GM21723 (cell line): ENCODE measurements at regions not wholly inside any gene's neighbourhood (a gene's known extent, or its start where the extent isn't known, plus 50 kb on each side); places are given as distances from the start of the nearest gene placed in this dataset.

ENCODE experiments used
- ATAC-seq: cut with Tn5 transposase; IDR thresholded peaks from one replicate; pipeline ENCODE4 v1.9.1; 2021; ENCODE audit warnings: mild to moderate bottlenecking, moderate library complexity; ENCODE audit not compliant: unreplicated experiment

- ATAC-seq, result no peak
Observed at GRCh38 chr21:38938343-38938742, 132.6 kb downstream of the ETS2 start.

DNA sequence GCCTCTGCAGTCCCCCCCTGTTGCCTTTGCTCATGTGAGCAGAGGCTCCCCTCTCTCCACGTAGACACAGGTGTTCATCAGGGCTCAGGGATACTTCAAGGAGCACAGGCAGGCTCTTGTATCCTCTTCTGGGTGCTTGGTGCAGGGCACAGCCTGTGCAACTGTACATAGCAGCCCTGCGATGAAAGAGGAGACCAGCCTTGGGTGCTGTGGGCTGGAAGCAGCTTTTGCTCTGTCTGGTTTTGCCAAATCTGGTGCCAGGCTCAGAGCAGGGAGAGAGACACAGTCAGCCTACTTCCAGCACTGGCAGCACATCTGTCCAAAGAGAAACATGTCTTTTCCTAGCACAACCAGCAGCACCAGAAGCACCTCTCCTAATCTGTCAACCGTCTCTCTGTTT is 132.1 kb downstream of the ETS2 start:
- ATAC-seq, result no peak

- ATAC-seq, result no peak
Observed at GRCh38 chr21:38937286-38937790, 131.6 kb downstream of the ETS2 start.

GRCh38 chr21:38936240-38936639 is 130.5 kb downstream of the ETS2 start:
- ATAC-seq, result no peak

DNA sequence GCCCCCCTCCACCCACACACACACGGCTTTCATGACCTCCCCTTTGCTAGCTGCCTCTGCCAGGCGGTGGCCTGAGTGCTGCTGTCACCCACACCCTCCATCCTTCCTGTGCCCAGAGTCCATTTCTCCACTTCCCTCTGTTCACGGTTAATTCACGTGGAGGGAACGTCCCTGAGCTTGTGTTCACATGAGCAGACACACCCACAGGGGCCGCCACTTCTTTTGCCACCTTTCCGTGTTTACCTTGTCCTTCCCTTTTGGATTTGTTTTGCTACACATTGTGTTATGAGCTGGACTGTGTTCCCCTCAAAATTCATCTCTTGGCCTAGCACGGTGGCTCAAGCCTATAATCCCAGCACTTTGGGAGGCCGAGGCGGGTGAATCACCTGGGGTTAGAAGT is 128.0 kb downstream of the ETS2 start:
- ATAC-seq, result no peak

DNA sequence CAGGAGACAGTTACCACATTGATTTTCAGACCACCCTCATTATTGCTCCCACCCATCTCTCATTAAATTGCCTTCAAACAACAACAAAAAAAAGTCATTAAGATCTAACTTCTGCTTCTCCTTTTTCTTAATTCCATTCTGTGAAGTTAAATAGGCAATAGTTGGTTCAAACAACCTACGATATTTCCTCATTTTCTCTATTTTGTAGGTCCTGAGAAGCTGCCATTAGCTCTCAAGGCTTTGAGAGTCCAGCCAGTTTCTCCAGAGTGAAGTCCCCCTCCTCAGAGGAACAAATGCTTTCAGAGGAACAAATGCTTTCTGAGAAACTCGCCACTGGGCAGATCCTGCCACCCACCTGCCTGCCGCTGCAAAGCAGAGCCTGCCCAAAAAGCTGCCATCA is 125.6 kb downstream of the ETS2 start:
- ATAC-seq, result no peak

DNA sequence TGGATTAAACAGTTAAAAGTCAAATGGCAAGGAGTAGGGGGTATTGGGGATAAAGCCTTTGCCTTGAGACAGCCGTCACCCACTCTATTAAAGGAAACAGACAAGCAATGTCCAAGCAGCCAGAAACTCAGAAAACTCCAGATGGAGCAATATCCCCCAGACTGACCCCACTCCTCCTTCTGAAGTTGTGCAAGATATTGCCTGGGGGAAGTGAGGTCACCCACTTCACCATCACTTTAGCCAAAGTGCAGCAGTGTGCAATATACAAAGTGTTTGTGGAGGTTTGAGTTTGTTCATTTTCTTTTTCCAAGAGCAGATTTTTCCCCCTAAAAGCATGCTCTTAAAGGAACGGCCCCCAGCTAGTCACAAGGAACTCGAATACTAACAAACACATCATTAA is 125.1 kb downstream of the ETS2 start:
- no peak for ATAC-seq

- ATAC-seq, result no peak
Observed at GRCh38 chr21:38930066-38930465, 124.3 kb downstream of the ETS2 start.

- no peak for ATAC-seq
Observed at GRCh38 chr21:38929652-38930051, 123.9 kb downstream of the ETS2 start.

DNA sequence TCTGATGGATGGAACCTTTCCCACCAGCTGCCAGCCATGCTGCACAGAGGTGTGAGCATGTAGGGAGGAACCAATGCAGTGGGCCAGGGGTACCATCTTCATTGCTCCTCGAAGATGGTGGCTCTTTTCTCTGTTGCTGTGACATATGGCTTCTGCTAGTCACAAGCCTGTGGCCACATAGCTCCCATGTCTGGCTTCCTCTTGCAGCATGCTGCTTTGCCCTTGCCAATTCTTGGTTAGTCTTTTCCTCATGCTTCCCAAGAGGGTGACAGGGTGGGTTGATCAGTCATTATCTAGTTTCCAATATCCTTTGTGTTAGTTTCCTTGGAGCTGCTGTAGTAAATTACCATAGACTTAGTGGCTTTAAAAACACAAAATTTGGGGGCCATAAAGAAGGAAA is 123.4 kb downstream of the ETS2 start:
- ATAC-seq, result no peak

DNA sequence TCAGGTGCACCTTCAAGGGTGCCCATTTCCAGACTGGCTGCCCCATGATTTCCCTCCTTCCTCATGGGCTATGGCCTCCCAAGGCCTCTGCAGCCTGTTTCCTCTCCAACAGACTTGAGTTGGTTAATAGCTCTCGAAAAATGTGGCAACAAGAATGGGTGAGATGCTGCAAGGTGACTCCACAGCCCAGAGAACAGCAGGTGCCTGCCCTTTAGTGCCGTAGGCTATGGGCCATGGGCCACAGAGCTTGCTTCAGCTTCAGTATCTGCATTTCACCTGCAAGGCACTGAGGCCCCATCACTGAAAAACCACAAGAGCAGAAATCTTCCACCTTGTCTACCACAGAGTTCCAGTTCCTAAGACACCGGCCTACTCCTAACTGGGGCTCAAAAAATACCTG is 122.0 kb downstream of the ETS2 start:
- no peak for ATAC-seq

DNA sequence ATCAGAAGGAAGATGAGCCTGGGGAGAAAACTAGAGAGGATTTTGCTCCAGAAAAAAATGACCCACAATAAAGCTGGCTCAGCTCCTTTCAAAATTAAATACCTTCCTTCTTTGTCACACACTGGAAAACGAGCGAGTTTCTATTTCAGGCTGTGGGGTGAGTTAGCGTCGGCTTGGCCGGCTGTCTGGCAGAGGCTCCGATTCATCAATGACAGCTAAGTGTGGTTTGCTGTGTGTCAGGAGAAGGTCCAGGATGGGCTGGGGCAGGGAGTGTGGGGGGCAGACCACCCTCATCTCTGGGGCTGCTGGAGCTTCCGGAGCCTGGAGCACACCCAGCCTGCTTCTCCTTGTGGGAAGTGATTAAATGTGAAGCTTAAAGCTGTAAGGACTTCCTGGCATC is 120.2 kb downstream of the ETS2 start:
- no peak for ATAC-seq

DNA sequence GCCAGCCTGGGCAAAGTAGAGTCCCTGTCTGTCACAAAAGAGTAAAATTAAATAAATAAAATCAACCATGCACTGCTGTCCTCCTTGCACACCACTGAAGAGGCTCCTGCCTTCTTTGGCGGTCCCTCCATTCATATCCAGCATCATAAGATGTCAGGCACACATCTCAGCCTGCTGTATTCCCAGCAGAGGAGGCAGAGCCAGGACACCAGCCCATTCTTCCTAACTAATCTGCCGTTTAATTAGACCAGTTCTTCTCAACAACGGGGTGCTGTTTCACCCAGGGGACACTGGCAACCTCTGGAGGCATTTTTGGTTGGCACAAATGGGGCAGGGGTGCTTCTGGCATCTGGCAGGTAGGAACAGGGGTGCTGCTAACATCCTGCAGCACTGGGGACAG is 119.7 kb downstream of the ETS2 start:
- no peak for ATAC-seq

DNA sequence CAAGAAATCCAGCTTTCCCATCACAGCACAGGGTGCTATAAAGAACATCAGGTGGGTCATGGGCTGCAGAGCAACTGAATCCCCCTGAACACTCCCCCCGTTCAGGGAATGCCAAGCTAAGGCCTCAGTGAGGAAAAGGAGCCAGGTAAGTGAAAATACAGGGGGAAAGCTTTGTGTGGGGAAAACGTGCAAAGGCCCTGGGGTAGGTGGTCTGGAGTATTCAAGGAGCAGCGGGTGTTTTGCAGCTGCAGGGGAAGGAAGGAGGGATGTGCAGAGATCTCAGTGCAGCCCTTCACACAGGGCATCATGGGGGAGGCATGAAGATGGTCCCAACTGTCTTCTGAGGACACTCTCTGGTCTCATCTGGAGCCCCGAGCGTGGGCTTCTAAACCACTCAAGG is 119.2 kb downstream of the ETS2 start:
- ATAC-seq, result no peak

DNA sequence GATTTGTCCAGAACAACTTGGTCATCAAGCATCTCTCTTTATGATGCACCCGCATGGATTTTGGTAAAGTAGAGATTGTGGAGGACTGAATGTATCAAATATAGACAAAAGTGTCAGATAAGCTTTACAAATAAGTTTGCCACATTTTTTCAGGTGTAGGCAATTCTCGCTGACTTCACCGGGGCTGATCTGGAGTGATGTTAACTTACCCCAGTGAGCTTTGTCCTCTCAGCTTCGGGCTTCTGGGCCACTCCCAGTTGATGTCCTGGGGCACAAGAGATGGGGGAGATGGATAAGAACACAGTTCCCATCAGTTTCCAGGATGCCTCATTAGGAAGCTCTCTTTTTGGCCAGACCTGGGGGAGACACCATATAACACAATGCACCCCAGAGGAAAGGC is 117.7 kb downstream of the ETS2 start:
- ATAC-seq, result no peak

DNA sequence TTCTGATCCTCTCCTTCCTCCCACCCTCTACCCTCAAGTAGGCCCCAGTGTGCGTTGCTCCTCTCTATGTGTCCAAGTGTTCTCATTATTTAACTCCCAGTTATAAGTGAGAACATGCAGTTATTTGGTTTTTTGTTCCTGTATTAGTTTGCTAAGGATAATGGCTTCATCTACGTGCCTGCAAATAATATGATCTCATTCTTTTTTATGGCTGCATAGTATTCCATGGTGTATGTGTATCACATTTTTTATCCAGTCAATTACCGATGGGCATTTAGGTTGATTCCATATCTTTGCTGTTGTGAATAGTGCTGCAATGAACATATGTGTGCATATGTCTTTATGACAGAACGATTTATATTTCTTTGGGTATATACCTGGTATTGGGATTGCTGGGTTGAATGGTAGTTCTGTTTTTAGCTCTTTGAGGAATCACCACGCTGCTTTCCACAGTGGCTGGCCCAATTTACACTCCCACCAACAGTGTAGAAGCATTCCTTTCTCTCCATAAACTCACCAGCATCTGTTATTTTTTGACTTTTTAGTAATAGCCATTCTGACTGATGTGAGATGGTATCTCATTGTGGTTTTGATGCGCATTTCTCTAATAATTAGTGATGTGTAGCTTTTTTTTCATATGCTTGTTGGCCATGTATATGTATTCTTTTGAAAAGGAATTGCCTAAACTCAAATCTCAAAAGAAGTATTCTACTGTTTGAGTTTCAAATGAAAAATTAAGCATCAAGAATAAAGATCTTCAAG is 116.9 kb downstream of the ETS2 start:
- no peak for ATAC-seq

GRCh38 chr21:38921511-38922251 is 116.0 kb downstream of the ETS2 start:
- no peak for ATAC-seq

DNA sequence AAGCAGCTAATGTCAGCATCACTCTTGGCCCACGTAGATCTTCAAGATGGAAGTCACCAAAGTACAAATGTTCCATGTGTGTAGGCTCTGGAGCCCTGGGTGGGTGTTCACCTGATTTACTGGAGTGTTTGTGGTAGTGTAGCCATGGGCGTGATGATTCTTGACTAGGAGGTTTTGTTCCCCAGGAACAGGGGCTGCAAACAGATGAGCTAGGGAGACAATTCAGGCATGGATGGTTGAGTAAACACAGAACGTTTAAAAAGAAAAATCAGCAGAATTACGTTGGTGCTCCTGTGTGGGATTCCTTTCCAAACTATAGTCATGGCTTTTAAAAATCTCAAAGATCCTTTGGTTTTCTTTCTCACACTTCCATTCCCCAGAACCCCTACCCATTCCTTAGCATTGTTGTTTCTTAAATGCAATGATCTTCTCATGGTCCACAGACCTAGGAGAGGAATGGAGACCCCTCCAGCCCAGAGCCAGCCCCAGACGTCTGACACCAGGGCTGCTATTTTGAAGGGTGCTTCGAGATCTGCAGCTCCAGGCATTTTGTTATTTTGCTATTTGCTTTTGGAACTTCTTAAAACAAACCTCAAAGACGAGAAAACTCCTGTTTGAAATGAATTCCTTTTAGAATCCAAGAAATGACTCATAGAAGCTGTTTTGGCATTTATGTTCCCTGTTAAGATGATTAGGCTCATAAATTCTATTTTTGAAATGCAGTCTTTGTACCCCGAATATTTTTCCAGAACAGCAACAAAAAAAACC is 115.1 kb downstream of the ETS2 start:
- no peak for ATAC-seq

DNA sequence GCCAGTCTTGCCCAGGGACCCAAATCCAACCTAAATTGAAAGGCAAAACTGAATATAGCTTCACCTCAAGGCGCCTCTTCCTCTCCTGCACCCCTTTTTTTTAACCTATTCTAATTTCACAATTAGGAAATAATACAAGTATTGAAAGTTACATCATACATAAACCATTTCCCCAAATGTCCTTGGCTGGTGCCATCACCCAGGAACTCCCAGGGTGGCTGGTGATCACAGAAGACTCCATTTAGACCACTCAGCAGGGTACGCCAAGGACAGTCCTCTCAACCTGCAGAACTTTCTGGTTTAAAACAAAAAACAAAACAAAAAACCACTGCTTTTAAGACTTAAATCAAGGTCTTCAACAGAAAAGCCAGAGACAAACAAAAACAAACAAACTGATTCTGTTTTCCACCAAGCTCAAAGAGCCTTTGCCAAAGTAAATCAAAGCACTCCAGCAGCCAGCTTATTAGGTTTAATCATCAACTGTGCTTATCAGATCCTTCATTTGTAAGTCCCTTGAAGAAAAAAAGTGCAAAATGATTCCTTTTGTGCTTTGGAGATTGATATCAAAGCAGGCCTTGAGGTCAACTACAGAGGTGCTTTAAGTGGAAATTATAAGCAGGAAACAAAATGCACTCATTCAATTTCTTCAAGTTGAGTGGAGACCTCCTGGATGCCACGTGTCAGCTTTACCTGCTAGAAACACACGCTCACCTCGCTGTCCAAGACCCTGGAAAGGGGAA is 113.0 kb downstream of the ETS2 start:
- no peak for ATAC-seq

- no peak for ATAC-seq
Observed at GRCh38 chr21:38917043-38917774, 111.5 kb downstream of the ETS2 start.
